ENCODE measurements at regions not wholly inside any gene's neighbourhood (a gene's known extent, or its start where the extent isn't known, plus 50 kb on each side); places are given as distances from the start of the nearest gene placed in this dataset.

DNA sequence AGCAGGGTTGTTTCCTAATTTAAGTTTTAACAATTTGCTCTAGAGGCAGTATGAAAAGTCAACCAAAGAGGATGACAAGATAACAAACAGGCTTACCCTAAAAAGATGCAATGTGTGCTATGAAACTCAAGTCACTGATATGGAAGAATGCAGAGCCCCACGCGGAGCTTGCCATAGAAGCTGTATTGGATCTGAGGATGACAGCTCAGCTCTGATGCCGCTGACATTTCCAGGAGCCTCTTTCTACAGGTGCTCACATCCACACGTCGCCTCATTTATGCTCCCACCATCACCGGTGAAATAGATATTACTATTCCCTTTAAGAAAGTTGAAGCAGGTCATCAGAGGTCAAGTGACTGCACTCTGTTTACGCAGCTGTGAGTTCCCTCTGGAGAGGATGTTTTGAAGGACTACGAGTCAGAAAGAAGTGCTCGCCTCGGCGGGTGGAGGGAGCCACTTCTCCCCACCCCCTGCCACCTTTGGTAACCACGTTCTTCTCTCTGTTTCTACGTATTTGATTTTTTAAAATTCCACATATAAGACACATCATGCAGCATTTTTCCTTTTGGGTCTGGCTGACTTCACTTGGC is 275.4 kb downstream of the GLRX3 start:
- no peaks in the 10 kb centered on the region for H3K23me2 ChIP-seq (ENCODE audit: insufficient read length, low read depth, low read length, poor library complexity, severe bottlenecking)
- no peak overlapping the region for H3K4me2 ChIP-seq (ENCODE audit: insufficient read depth, insufficient read length, low read length)
- no peak overlapping the region for H3K27ac ChIP-seq (ENCODE audit: insufficient read length, low read depth, low read length)
- H3K9me3 ChIP-seq (ENCODE audit: control insufficient read depth, low read depth, low read length): no peaks in the 10 kb centered on the region
- no peak overlapping the region for H2BK5ac ChIP-seq (ENCODE audit: insufficient read length, low read length)
- no CpG with 5 or more reads among the region's 13 CpGs for WGBS (ENCODE audit: extremely low coverage, insufficient read length, low lambda C conversion rate)
- H3K4ac ChIP-seq (ENCODE audit: low read depth, low read length): no peak overlapping the region
- TF ChIP-seq, protein P1, sequence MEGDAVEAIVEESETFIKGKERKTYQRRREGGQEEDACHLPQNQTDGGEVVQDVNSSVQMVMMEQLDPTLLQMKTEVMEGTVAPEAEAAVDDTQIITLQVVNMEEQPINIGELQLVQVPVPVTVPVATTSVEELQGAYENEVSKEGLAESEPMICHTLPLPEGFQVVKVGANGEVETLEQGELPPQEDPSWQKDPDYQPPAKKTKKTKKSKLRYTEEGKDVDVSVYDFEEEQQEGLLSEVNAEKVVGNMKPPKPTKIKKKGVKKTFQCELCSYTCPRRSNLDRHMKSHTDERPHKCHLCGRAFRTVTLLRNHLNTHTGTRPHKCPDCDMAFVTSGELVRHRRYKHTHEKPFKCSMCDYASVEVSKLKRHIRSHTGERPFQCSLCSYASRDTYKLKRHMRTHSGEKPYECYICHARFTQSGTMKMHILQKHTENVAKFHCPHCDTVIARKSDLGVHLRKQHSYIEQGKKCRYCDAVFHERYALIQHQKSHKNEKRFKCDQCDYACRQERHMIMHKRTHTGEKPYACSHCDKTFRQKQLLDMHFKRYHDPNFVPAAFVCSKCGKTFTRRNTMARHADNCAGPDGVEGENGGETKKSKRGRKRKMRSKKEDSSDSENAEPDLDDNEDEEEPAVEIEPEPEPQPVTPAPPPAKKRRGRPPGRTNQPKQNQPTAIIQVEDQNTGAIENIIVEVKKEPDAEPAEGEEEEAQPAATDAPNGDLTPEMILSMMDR (conservative IDR thresholded peaks at IDR 0.05): no peak
- peaks cover 23% of the 10 kb centered on the region for H3K27me3 Mint-ChIP-seq (ENCODE audit: low read depth)
- no peak overlapping the region for H4K91ac ChIP-seq (ENCODE audit: insufficient read length, low read depth, low read length)
- H3K18ac ChIP-seq (ENCODE audit: insufficient read length, low read depth, low read length): no peak overlapping the region
- no peak for DNase-seq
- no peak overlapping the region for H3K9ac ChIP-seq (ENCODE audit: extremely low read depth, insufficient read length, low read length)
- H3K27me3 ChIP-seq (ENCODE audit: insufficient read depth, low read length): no peaks in the 10 kb centered on the region
- no peak overlapping the region for H3K23ac ChIP-seq (ENCODE audit: insufficient read length, low read depth, low read length)
- H2BK12ac ChIP-seq (ENCODE audit: insufficient read length, low read depth, low read length): no peak overlapping the region
- H3K56ac ChIP-seq (ENCODE audit: insufficient read length, low read depth, low read length): no peak overlapping the region
- no peak overlapping the region; a peak in 1 of 7 replicates for H3K27ac Mint-ChIP-seq
- H3K79me1 ChIP-seq (ENCODE audit: insufficient read depth, low read depth, low read length, poor library complexity, severe bottlenecking): no peaks in the 10 kb centered on the region
- no peak overlapping the region for H4K8ac ChIP-seq (replicated peaks; ENCODE audit: insufficient read length, low read depth, low read length)
- no peak overlapping the region for H3K14ac ChIP-seq (ENCODE audit: insufficient read depth, low read length)
- H3K79me2 ChIP-seq (ENCODE audit: insufficient read depth, low read length): no peaks in the 10 kb centered on the region
- H3K9me3 Mint-ChIP-seq: peaks cover 5 to 12% of the 10 kb centered on the region in 2 experiments; a peak in 4 of 5 replicates
- H3K4me3 Mint-ChIP-seq: no peak overlapping the region
- no peaks in the 10 kb centered on the region for H4K20me1 ChIP-seq (ENCODE audit: control insufficient read depth, insufficient read depth, insufficient read length)
- H2BK15ac ChIP-seq (ENCODE audit: low read depth, low read length): no peak overlapping the region
- H2AFZ ChIP-seq (ENCODE audit: low read length): no peak overlapping the region
- H3K4me1 ChIP-seq (ENCODE audit: insufficient read depth, low read length): no peaks in the 10 kb centered on the region; the same call in 1 of the 2 replicates
- no peak overlapping the region for H3T11ph ChIP-seq (ENCODE audit: low read length)
- H3K36me3 Mint-ChIP-seq (ENCODE audit: insufficient read depth in 1 of 3, low read depth in 3 of 3): peaks cover 0 to 8% (median 1%) of the 10 kb centered on the region in 3 experiments; a peak in 3 of 7 replicates
- no peak overlapping the region for H2BK20ac ChIP-seq (ENCODE audit: low read depth, low read length, poor library complexity, severe bottlenecking)
- peaks cover 22 to 23% of the 10 kb centered on the region in 2 experiments for H3K4me1 Mint-ChIP-seq
- no peak overlapping the region for H2AK5ac ChIP-seq (ENCODE audit: insufficient read length, low read length)
- H2BK120ac ChIP-seq (ENCODE audit: low read depth, low read length, poor library complexity, severe bottlenecking): no peak overlapping the region
- no peak overlapping the region for H4K5ac ChIP-seq (ENCODE audit: insufficient read length, low read depth, low read length)

Measured in H9 (cell line).